ENCODE measurements at regions not wholly inside any gene's neighbourhood (a gene's known extent, or its start where the extent isn't known, plus 50 kb on each side); places are given as distances from the start of the nearest gene placed in this dataset.

- WGBS (ENCODE audit: insufficient coverage, insufficient replicate concordance, low lambda C conversion rate, missing lambda C conversion rate), result 28% methylated on average over 4 of the region's 4 CpGs
- BruUV-seq (replicated peaks), result no TSS peak
- no peaks in the 10 kb centered on the region for H3K79me2 ChIP-seq (ENCODE audit: control insufficient read depth, insufficient read depth, low read length)
- no peaks in the 10 kb centered on the region for H3K36me3 ChIP-seq (ENCODE audit: control insufficient read depth in 2 of 2, insufficient read depth in 2 of 2, low read length in 1 of 2)
- H3K9me3 ChIP-seq (replicated peaks; ENCODE audit: control insufficient read depth, insufficient read depth, low read length), result no peaks in the 10 kb centered on the region; the same call in 2 of the 3 replicates
- no peak overlapping the region for H3K4me3 ChIP-seq
- H3K4me1 ChIP-seq (ENCODE audit: control insufficient read depth, insufficient read depth, low read length), result no peaks in the 10 kb centered on the region
- ChIA-PET CTCF (interaction anchor here (0.7 kb wide), 1 partner anchor 121 kb away, joined by 3 read pairs; no protein-coding TSS in a partner anchor), SMC1A (ENCODE audit: uncharacterized antibody, unreplicated experiment) (no interaction called here), RAD21 (ENCODE audit: unreplicated experiment) (no interaction called here), POLR2A (no interaction called here)
- FAIRE-seq (no peak), DNase-seq (ENCODE audit: low read depth, low spot score) (no peak), ATAC-seq (no peak)
- H4K20me1 ChIP-seq (ENCODE audit: control insufficient read depth, insufficient read depth), result no peaks in the 10 kb centered on the region
- no peak overlapping the region for H3K27ac ChIP-seq (ENCODE audit: control insufficient read depth, insufficient read depth)
- H3K27me3 ChIP-seq (replicated peaks in 1 of 2; ENCODE audit: control insufficient read depth in 2 of 2, insufficient read depth in 2 of 2, low read length in 1 of 2), result no peaks in the 10 kb centered on the region
- intact Hi-C loops (cut with micrococcal nuclease; ENCODE audit: unreplicated experiment) (no loop called here), in situ Hi-C loops (cut with MboI) (no loop called here)
- no peak overlapping the region for H3K9ac ChIP-seq (ENCODE audit: control insufficient read depth, insufficient read depth, low read length)
- no peak for TF ChIP-seq CHD2 (IDR thresholded peaks at IDR 0.05; ENCODE audit: borderline replicate concordance, low read depth, low read length)
- no peak for TF ChIP-seq SMC3 (IDR thresholded peaks at IDR 0.05; ENCODE audit: borderline replicate concordance, low read length)
- no peak for TF ChIP-seq DPF2 (IDR thresholded peaks at IDR 0.05)
- TF ChIP-seq TCF3 (IDR thresholded peaks at IDR 0.05; ENCODE audit: borderline replicate concordance, insufficient read depth, low read depth, low read length), result no peak
- no peak for TF ChIP-seq NR2F1 (conservative IDR thresholded peaks at IDR 0.05)
- no peak for TF ChIP-seq SMARCA5 (IDR thresholded peaks at IDR 0.05)
- no peak for TF ChIP-seq SIN3A (IDR thresholded peaks at IDR 0.05; ENCODE audit: low read depth, low read length)
- TF ChIP-seq FOXK2 (IDR thresholded peaks at IDR 0.05), result no peak
- TF ChIP-seq MEF2A (IDR thresholded peaks at IDR 0.05; ENCODE audit: insufficient read depth, low read depth, low read length), result no peak
- TF ChIP-seq TCF7 (IDR thresholded peaks at IDR 0.05; ENCODE audit: borderline replicate concordance), result no peak
- TF ChIP-seq TAF1 (IDR thresholded peaks at IDR 0.05; ENCODE audit: borderline replicate concordance, low read depth, low read length), result no peak
- TF ChIP-seq, protein P1, sequence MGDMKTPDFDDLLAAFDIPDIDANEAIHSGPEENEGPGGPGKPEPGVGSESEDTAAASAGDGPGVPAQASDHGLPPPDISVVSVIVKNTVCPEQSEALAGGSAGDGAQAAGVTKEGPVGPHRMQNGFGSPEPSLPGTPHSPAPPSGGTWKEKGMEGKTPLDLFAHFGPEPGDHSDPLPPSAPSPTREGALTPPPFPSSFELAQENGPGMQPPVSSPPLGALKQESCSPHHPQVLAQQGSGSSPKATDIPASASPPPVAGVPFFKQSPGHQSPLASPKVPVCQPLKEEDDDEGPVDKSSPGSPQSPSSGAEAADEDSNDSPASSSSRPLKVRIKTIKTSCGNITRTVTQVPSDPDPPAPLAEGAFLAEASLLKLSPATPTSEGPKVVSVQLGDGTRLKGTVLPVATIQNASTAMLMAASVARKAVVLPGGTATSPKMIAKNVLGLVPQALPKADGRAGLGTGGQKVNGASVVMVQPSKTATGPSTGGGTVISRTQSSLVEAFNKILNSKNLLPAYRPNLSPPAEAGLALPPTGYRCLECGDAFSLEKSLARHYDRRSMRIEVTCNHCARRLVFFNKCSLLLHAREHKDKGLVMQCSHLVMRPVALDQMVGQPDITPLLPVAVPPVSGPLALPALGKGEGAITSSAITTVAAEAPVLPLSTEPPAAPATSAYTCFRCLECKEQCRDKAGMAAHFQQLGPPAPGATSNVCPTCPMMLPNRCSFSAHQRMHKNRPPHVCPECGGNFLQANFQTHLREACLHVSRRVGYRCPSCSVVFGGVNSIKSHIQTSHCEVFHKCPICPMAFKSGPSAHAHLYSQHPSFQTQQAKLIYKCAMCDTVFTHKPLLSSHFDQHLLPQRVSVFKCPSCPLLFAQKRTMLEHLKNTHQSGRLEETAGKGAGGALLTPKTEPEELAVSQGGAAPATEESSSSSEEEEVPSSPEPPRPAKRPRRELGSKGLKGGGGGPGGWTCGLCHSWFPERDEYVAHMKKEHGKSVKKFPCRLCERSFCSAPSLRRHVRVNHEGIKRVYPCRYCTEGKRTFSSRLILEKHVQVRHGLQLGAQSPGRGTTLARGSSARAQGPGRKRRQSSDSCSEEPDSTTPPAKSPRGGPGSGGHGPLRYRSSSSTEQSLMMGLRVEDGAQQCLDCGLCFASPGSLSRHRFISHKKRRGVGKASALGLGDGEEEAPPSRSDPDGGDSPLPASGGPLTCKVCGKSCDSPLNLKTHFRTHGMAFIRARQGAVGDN (IDR thresholded peaks at IDR 0.05), result no peak
- no peak for TF ChIP-seq GATAD2B (conservative IDR thresholded peaks at IDR 0.05; ENCODE audit: low read depth)
- no peak for TF ChIP-seq FOS (IDR thresholded peaks at IDR 0.05; ENCODE audit: borderline replicate concordance, extremely low read depth, insufficient read length)
- TF ChIP-seq EP300 (IDR thresholded peaks at IDR 0.05; ENCODE audit: borderline replicate concordance in 1 of 2, control insufficient read depth in 1 of 2, low read depth in 2 of 2, low read length in 2 of 2), result no peak
- TF ChIP-seq, protein P2, sequence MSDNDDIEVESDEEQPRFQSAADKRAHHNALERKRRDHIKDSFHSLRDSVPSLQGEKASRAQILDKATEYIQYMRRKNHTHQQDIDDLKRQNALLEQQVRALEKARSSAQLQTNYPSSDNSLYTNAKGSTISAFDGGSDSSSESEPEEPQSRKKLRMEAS (IDR thresholded peaks at IDR 0.05; ENCODE audit: low read depth, low read length), result no peak
- no peak for TF ChIP-seq ZZZ3 (IDR thresholded peaks at IDR 0.05; ENCODE audit: control insufficient read depth, insufficient read length, low read depth)
- no peak for TF ChIP-seq NR2C2 (IDR thresholded peaks at IDR 0.05; ENCODE audit: borderline replicate concordance, control insufficient read depth, insufficient read length, low read depth)
- no peak for TF ChIP-seq BRCA1 (IDR thresholded peaks at IDR 0.05; ENCODE audit: low read depth, low read length)
- no peak overlapping the region for H3K4me2 ChIP-seq (ENCODE audit: control insufficient read depth, insufficient read depth)
- H2AFZ ChIP-seq (ENCODE audit: control insufficient read depth, low read depth, low read length), result no peak overlapping the region
These were observed 541.8 kb downstream of the INHBA start for GRCh38 chr7:41161041-41161587.

Measured in GM12878 (cell line).